ENCODE measurements at regions not wholly inside any gene's neighbourhood (a gene's known extent, or its start where the extent isn't known, plus 50 kb on each side); places are given as distances from the start of the nearest gene placed in this dataset.
A peak's percentile ranks its signal among the peaks of the same experiment; 100 is the strongest.

DNA sequence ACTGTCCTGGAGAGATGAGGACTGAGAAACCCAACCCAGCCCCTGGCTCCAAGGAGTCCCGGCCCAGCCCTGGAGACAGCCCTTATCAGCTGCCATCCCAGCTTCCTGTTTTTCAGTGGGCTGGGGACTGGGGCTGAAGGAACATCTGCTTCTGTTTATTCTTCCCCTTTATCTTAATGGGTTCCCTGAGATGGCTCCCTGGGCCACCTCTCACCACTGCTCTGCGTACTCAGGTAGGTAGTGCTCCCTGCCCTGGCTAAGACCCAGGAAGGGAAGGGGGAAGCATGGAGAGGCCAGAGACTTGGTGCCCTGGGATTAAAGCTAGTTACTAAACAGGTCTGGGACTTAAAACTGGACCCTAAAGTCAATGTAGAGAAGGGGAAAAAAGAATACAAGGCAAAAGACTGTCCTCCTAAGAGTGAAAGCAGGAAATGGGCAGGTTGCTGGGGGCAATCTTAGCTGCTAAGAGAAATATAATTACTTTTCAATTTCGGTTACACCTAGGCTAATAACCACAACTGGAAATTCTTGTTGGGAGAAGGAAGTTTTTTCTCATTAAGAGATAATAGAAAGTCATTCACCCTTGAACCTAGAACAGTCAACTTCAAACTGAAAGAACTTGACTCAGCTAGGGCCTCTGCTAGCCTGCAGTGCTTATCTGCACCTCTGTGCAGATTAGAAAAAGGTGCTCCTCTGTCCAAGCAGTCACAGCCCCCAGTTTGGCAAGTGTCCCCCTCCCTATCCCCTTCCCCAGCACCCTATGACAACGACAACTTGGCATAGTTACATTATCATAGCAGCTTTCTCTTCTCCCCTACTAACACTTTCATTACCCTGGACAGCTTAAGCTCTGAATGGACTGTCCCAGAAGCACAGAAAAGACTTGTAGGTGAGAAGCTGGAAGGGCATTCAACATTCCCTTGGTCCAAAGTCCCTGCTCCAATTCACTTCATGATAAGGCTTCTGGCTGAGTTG lies 65.6 kb upstream of the KDM7A start:
- peak overlapping the region; percentile 11; the same call in 1 of the 2 replicates for H3K4me2 ChIP-seq (ENCODE audit: low read depth, low read length)
- no peak overlapping the region for H3K9ac ChIP-seq (ENCODE audit: low read length)

DNA sequence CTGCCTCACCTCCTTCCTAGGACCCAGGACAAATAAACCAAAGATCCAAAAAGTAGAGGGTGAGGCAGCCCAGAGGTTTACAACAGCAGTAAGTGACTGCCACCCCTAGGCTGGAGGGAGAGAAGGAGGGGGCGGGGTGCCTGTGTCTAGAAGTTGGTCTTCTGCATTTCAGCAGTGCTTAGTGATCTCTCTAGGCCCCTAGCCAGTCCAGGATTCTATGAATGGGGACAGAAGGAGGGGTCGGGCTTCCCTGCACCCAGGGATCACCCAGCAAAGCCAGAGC lies 62.8 kb upstream of the KDM7A start:
- H3K4me3 ChIP-seq (ENCODE audit: low read length), result no peak overlapping the region
- H3K9ac ChIP-seq (ENCODE audit: low read length), result no peak overlapping the region
- no peak overlapping the region for H2AFZ ChIP-seq (ENCODE audit: low read length)
- no peak overlapping the region for H3K4me2 ChIP-seq (ENCODE audit: low read depth, low read length)
- no peak overlapping the region for H3K27ac ChIP-seq (ENCODE audit: low read length)
- no peaks in the 10 kb centered on the region for H3K79me2 ChIP-seq (ENCODE audit: low read length)
- H3K27me3 ChIP-seq (replicated peaks; ENCODE audit: insufficient read depth, low read length), result peaks cover 80% of the 10 kb centered on the region
- H4K20me1 ChIP-seq (ENCODE audit: insufficient read depth, low read length), result no peaks in the 10 kb centered on the region
- H3K9me2 ChIP-seq (replicated peaks; ENCODE audit: insufficient read depth, low read length), result no peaks in the 10 kb centered on the region
- H3K36me3 ChIP-seq (replicated peaks; ENCODE audit: insufficient read depth, low read length), result no peaks in the 10 kb centered on the region
- TF ChIP-seq EZH2 (optimal IDR thresholded peaks at IDR 0.05; ENCODE audit: low read depth, low read length) (no peak), EZH2phosphoT487 (IDR thresholded peaks at IDR 0.05; ENCODE audit: low read length) (no peak)
- TF ChIP-seq, protein P1, sequence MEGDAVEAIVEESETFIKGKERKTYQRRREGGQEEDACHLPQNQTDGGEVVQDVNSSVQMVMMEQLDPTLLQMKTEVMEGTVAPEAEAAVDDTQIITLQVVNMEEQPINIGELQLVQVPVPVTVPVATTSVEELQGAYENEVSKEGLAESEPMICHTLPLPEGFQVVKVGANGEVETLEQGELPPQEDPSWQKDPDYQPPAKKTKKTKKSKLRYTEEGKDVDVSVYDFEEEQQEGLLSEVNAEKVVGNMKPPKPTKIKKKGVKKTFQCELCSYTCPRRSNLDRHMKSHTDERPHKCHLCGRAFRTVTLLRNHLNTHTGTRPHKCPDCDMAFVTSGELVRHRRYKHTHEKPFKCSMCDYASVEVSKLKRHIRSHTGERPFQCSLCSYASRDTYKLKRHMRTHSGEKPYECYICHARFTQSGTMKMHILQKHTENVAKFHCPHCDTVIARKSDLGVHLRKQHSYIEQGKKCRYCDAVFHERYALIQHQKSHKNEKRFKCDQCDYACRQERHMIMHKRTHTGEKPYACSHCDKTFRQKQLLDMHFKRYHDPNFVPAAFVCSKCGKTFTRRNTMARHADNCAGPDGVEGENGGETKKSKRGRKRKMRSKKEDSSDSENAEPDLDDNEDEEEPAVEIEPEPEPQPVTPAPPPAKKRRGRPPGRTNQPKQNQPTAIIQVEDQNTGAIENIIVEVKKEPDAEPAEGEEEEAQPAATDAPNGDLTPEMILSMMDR (IDR thresholded peaks at IDR 0.05; ENCODE audit: low read length), result no peak
- no peak for DNase-seq
- peaks cover 8% of the 10 kb centered on the region for H3F3A ChIP-seq (ENCODE audit: insufficient read depth, low read length)
- peaks cover 9% of the 10 kb centered on the region for H3K4me1 ChIP-seq (ENCODE audit: low read length)
- no peaks in the 10 kb centered on the region for H3K9me3 ChIP-seq (replicated peaks; ENCODE audit: insufficient read depth, low read length)

More for the DNA sequence above, 65.6 kb upstream of the KDM7A start:
- Histone ChIP-seq H3K4me1 (ENCODE audit: low read length) (peaks cover 9% of the 10 kb centered on the region), H4K20me1 (ENCODE audit: insufficient read depth, low read length) (no peaks in the 10 kb centered on the region), H3K9me3 (replicated peaks; ENCODE audit: insufficient read depth, low read length) (no peaks in the 10 kb centered on the region), H3K27ac (ENCODE audit: low read length) (no peak overlapping the region), H3K4me3 (ENCODE audit: low read length) (no peak overlapping the region), H3K9me2 (replicated peaks; ENCODE audit: insufficient read depth, low read length) (no peaks in the 10 kb centered on the region), H3F3A (ENCODE audit: insufficient read depth, low read length) (peaks cover 8% of the 10 kb centered on the region), H3K79me2 (ENCODE audit: low read length) (no peaks in the 10 kb centered on the region), H3K27me3 (replicated peaks; ENCODE audit: insufficient read depth, low read length) (peaks cover 63% of the 10 kb centered on the region), H3K36me3 (replicated peaks; ENCODE audit: insufficient read depth, low read length) (no peaks in the 10 kb centered on the region), H2AFZ (ENCODE audit: low read length) (no peak overlapping the region)
- TF ChIP-seq EZH2phosphoT487 (IDR thresholded peaks at IDR 0.05; ENCODE audit: low read length), result no peak
- TF ChIP-seq EZH2 (optimal IDR thresholded peaks at IDR 0.05; ENCODE audit: low read depth, low read length), result no peak
- TF ChIP-seq, protein P1 (IDR thresholded peaks at IDR 0.05; ENCODE audit: low read length), result no peak
- peak; percentile 58 for DNase-seq

DNA sequence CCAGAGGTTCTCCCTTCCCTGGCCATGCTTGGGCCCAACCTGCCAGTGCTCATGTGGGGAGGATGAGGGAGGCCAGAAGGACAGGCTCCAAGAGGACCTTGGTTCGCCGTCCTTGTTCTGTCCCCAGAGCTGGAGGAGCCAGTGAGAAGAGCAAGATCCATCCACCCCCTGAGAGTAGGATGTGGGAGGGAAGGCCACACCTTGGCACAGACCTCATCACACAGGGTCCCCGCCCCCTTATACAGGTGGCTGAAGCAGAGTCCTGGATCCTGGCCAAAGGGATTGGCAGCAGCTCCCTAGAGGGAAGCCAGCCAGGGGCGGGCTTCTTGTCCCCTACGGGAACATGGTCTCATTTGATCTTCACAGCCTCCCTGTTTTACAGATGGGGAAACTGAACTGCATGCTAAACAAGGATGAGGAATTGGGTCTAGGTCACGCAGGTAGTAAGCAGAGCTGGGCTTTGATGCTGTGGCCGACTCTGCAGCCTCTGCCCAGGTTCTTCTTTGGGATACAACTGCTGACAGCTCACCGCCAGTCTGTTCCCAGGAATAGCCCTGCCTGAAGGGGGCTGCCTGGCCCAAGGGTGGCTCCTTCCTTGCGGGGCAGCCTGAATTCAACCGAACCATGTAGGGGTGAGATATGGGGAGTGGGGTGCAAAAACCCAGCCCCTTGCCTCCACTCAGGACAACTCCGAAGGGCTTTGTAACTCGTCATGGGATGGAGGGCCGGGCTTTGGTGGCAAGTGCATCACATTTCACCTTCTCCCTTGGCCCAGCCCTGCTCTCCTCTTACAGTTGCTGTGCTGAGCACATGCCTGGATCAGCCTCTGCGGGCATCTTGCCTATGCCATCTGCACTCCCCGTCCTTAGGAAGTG lies 62.2 kb upstream of the KDM7A start:
- no peak overlapping the region for H3K27ac ChIP-seq (ENCODE audit: low read length)
- no peak for DNase-seq
- TF ChIP-seq EZH2 (optimal IDR thresholded peaks at IDR 0.05; ENCODE audit: low read depth, low read length) (no peak), EZH2phosphoT487 (IDR thresholded peaks at IDR 0.05; ENCODE audit: low read length) (no peak)
- TF ChIP-seq, protein P1 (IDR thresholded peaks at IDR 0.05; ENCODE audit: low read length), result no peak
- no peaks in the 10 kb centered on the region for H3K36me3 ChIP-seq (replicated peaks; ENCODE audit: insufficient read depth, low read length)
- H3K9ac ChIP-seq (ENCODE audit: low read length), result no peak overlapping the region
- peaks cover 9% of the 10 kb centered on the region for H3K4me1 ChIP-seq (ENCODE audit: low read length)
- H4K20me1 ChIP-seq (ENCODE audit: insufficient read depth, low read length), result no peaks in the 10 kb centered on the region
- no peak overlapping the region for H3K4me3 ChIP-seq (ENCODE audit: low read length)
- H3K27me3 ChIP-seq (replicated peaks; ENCODE audit: insufficient read depth, low read length), result peaks cover 75% of the 10 kb centered on the region
- peaks cover 8% of the 10 kb centered on the region for H3F3A ChIP-seq (ENCODE audit: insufficient read depth, low read length)
- H3K79me2 ChIP-seq (ENCODE audit: low read length), result no peaks in the 10 kb centered on the region
- no peak overlapping the region for H3K4me2 ChIP-seq (ENCODE audit: low read depth, low read length)
- H3K9me3 ChIP-seq (replicated peaks; ENCODE audit: insufficient read depth, low read length), result no peaks in the 10 kb centered on the region
- H3K9me2 ChIP-seq (replicated peaks; ENCODE audit: insufficient read depth, low read length), result no peaks in the 10 kb centered on the region
- H2AFZ ChIP-seq (ENCODE audit: low read length), result no peak overlapping the region
